Right hindlimb (tissue), 1 donor: ENCODE measurements at regions not wholly inside any gene's neighbourhood (a gene's known extent, or its start where the extent isn't known, plus 50 kb on each side); places are given as distances from the start of the nearest gene placed in this dataset.
"Not testable (repeated sequence)": the region's sequence is repeated elsewhere in the genome, so short reads cannot be mapped to it uniquely, and the experiment has no call there.

Experiments used
- DNase-seq: peaks from one replicate; pipeline ENCODE4 v3.0.0-alpha.2; 2018

DNA sequence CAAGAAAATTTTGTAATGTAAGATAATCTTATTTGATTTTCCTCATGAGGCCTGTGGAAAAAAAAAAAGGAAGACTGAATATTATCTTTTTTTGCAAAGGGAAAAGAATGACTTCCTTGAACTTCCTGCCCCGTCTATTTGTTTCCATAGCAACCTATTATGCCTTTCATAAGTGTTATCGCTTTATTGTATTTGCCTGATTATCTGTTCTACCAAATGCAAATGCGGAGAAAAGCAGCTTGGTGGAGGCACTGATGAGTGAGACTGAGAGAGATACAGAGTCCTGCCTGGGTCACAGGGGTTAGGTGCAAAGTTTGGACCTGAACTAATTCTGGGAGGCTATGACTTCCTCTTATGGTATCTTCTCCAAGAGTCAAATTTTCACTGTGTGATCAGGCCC, 334.0 kb upstream of the KCNMB2 start:
- no peak for DNase-seq

DNA sequence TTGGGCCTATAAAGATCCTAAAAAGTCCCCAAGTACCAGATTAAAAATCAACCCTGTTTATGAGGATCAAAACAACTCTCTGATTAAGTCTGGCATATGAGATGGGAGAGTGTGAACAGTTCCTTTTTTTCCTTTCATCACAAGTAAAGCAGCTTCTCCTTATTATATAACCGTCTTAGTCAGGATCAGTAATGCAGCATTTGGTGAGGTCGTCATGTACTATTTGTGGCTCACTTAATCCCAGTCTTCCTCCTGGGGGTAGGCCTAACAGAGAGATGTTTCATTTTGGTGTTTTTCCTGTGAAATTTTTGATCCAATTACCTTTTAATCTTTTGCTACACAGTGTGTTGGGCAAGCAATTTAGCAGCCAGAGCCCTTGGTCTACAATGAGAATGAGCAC, 333.1 kb upstream of the KCNMB2 start:
- DNase-seq: no peak

DNA sequence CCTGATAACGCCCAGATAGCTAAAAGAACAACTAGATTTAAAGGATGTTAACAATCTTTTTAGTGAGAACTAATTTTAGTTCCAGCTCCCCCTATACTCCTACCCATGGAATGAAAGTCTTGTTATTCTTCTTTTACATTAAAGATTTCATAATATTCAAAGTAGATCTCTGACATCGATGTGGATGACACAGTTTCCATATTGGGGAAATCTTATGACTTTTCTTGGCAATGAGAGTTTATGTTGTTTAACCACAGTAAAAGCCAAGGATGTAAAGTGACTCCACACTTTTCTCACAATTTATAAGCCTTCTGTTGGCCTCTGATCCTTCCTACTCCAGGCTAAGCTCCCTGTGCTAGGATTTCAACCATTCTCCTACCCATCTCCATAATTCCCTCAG, 332.6 kb upstream of the KCNMB2 start:
- no peak for DNase-seq

DNA sequence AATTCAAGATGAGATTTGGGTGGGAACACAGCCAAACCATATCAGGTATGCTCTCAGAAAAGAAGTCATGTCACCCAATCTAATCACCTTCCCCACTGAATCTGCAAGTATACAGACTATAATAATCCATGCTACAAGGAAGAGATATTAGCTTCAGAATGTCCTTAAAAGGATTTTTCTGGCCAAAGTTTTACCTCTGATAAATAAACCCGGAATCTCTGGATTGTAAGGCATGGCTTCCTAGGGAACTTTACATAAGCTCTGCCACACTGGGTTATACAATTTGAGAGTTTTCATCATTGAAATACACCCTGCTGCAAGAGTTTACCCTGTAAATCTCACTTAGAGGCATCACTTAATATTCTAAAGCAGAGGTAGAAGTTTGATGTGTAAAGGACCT, 330.5 kb upstream of the KCNMB2 start:
- DNase-seq: no peak

DNA sequence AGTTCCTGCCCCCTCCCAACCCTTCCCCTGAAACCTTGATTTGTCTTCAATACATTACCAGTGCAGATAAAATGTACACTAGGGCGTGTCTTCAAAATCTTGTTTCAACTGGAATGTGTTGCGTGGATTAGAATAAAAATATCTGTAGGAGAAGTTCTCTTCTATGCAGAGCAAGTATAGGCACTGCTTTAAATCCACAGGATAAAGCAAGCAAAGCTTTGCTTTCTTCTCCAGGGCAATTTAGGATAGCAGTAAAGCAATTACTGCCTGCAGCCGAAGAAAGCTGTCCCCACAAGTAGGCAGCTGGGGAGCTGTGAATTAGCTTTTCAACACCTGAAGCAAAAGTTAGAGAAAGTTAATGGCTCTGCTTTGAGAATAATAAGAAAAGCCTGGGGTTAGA, 329.7 kb upstream of the KCNMB2 start:
- no peak for DNase-seq

DNA sequence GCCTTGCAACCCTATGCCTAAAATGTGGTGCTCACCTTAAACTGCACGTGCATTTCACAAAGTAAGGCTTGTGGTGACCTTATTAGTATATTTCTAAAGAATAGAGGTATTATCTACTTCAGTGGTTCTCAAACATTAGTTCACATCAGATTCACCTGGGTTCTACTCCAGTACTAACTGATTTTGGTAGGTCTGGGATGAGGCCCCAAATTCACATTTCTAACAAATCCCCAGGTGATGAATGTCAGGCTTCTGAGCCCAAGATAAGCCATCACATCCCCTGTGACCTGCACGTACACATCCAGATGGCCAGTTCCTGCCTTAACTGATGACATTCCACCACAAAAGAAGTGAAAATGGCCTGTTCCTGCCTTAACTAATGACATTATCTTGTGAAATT, 329.1 kb upstream of the KCNMB2 start:
- DNase-seq: not testable (repeated sequence)

DNA sequence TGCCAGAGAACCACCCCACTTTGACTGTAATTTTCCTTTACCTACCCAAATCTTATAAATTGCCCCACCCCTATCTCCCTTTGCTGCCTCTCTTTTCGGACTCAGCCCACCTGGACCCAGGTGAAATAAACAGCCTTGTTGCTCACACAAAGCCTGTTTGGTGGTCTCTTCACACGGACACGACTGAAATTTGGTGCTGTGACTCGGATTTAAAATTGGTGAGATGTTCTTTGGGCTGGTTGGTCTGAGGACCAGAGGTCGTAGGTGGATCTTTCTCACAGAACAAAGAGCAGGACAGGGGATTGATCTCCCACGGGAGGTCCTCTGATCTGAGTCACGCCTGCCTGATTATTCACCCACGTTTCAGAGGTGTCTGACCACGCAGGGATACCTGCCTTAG, 328.6 kb upstream of the KCNMB2 start:
- not testable (repeated sequence) for DNase-seq

DNA sequence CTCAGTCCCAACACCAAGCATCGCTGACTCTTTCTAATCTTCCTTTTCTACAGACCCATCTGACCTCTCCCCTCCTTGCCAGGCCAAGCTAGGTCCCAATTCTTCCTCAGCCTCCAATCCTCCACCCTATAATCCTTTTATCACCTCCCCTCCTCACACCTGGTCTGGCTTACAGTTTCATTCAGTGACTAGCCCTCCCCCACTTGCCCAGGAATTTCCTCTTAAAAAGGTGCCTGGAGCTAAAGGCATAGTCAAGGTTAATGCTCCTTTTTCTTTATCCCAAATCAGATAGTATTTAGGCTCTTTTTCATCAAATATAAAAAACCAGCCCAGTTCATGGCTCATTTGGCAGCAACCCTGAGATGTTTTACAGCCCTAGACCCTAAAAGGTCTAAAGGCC, 327.1 kb upstream of the KCNMB2 start:
- DNase-seq: not testable (repeated sequence)

DNA sequence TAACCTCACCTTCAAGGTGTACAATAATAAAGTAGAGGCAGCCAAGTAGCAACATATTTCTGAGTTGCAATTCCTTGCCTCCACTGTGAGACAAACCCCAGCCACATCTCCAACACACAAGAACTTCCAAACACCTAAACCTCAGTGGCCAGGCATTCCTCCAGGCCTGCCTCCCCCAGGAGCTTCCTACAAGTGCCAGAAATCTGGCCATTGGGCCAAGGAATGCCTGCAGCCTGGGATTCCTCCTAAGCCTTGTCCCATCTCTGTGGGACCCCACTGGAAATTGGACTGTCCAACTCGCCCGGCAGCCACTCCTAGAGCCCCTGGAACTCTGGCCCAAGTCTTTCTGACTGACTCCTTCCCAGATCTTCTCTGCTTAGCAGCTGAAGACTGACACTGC, 326.6 kb upstream of the KCNMB2 start:
- DNase-seq: not testable (repeated sequence)

DNA sequence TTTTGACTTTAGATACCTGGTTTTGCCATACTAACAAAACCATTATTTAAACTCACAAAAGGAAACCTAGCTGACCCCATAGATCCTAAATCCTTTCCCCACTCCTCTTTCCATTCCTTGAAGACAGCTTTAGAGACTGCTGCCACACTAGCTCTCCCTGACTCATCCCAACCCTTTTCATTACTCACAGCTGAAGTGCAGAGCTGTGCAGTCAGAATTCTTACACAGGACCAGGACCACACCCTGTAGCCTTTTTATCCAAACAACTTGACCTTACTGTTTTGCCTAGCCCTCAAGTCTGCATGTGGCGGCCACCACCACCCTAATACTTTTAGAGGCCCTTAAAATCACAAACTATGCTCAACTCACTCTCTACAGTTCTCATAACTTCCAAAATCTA, 325.1 kb upstream of the KCNMB2 start:
- not testable (repeated sequence) for DNase-seq

DNA sequence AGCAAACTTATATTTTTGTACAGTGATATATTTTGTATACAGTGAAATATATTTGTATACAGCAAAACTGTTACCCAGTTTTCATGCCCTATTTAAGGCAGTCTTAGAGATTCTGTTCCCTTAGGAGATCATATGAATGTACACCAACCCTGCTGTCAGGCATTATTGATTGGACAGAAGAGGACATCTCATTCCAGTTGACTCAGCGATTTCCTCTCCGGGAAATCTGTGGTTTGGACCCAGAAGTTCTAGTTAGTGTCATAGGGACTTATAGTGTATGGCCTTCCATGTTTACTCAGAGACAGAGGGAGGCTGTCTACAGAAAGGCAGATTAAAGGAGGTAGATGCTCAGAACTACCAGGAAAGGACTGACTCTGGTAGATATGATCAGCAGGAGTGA, 318.8 kb upstream of the KCNMB2 start:
- no peak for DNase-seq

DNA sequence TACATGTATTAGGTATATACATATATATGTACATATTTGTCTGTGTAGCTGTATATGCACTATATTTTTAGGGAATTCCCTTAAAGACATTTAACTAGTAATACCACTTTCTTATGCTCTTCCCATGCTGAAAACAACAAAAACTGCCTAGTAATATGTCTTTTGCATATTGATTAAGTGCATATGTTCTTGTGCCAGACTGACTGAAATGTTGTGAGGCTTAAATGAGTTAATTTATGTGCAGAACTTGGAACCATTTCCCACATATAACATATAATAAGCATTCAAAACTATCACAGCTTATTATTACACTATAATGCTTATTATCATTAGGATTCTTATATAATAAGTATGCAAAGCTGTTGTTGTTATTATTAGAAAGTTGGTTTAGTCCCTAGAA, 318.0 kb upstream of the KCNMB2 start:
- DNase-seq: no peak

DNA sequence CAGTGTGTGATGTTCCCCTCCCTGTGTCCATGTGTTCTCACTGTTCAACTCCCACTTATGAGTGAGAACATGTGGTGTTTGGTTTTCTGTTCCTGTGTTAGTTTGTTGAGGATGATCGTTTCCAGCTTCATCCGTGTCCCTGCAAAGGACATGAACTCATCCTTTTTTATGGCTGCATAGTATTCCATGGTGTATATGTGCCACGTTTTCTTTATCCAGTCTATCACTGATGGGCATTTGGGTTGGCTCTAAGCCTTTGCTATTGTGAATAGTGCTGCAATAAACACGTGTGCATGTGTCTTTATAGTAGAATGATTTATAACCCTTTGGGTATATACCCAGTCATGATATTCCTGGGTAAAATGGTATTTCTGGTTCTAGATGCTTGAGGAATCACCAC, 316.6 kb upstream of the KCNMB2 start:
- DNase-seq: not testable (repeated sequence)

DNA sequence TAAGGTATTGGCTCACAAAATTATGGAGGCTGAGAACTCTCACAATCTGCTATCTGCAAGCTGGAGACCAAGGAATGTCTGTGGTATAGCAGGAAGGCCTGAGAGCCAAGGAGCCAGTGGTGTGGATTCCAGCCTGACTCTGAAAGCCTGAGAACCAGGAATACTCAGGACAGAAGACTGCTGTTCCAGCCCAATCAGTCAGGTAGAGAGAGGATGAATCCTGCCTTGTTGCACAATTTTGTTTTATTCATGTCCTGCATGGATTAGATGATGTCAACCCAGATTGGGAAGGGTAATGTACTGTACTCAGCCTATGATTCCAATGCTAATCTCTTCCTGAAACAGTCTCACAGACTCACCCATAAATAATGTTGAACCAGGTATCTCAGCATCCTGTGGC, 312.4 kb upstream of the KCNMB2 start:
- DNase-seq: no peak

DNA sequence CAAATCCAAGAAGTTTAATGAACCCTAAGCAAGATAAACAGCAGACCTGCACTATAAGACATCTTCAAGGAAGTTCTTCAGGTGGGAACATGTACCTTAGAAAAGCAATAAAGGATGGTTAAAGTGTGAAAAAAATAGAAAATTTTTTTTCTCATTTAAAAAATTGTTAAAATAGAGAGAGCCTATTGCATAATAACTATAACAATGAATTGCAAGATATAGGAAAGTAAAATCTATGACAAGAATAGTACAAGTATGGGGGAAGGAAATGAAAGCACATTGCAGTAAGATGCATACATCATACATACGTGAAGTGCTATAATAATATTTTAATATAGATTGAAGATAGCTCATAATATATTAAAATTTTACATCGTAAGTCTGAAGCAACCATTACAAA, 310.1 kb upstream of the KCNMB2 start:
- DNase-seq: no peak

DNA sequence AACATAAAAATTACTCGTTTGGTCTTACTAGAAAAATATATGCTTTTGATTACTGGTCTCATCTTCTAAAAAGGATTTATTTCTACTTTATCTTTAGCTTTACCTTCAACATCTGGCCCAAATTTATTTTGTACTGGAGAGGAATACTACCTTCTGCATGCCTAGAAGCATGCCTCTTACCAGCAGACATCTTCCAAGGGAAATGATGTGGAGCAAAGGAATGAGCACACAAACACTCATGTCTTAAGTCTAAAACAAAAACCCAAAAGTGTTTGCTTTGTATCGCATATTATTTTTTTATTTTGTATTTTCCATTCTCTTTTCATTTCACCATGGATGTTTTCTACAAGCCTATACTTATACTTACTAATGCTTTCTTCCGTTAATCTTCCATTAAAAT, 304.6 kb upstream of the KCNMB2 start:
- no peak for DNase-seq

DNA sequence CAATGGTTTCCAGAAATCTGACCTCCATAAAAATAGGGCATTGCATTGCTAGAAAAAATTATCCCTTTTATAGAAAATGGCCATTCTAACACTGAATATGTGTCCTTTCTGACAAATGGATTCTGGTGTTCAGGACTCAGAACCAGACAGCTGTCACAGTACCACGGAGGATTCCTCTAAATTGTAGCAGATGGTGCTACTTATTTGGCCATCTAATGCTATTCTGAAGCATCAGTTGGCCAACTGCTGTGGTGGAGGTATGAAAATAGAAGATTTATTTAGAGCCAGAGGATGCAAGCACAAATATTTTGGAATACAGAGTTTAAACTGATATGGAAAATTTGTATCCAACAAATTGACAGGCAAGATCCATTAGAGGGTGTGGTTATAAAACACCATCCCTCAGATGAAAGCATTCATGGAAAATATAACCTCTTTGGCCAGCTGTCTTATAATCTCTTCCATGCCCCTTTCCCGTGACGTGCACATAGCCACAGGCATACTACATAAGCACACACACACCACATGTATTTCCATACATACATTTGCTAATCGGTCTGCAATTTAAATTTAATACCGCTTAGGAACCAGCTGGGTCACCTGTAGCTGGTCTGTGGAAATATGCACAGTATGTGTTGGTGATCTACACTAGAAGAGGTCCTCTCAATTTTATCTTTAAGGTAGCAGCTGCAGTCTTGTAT, 302.7 kb upstream of the KCNMB2 start:
- peak; percentile 25 for DNase-seq

DNA sequence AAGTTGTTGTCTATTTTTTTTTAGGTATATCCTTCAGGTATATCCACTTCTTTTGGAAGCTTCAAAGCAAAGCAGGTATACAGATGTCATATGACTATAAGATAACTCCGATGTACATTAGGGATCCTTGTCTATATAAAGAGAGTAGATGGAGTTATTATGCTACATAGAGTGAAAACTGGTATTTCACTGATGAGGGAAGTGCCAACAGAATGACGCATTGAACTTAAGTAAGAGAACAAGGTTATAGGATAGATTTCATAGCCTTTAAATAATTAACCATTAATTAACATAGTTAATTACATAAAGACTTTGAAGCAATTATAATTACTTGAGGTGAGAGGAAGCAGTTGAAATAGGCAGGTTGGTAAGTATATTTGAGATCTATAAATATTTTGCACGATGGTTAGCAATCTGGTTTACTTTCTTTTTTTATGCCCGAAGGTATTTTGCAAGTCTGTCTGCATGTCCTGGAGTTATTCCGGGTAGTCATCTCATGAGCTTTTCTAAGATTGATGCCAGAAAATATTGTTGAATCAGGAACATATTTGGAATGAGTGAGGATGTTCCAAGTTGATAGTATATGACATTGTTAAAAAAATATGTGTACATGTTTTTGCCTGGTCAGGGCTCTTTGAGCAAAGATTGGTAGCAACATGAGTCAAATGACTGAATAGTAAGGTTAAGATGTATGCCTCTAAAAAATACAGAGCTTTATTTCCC, 299.5 kb upstream of the KCNMB2 start:
- DNase-seq: no peak

DNA sequence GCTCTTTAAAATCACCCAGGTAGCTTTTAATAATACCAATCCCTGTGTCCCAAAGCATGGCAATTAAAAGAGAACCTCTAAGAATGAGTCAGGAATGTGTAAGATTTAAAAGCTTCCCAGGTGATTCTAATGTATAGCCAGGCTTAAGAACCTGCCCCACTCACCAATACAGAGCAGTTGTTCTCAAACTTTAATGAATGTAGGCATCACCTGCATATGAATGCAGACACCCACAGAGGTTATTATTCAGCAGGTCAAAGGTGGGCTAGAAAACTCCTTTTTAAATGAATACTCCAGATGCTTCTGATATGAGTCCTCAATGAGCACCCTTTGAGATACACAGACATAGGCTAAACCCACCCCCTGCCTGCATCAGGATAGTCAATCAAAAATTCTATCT, 298.1 kb upstream of the KCNMB2 start:
- DNase-seq: no peak

DNA sequence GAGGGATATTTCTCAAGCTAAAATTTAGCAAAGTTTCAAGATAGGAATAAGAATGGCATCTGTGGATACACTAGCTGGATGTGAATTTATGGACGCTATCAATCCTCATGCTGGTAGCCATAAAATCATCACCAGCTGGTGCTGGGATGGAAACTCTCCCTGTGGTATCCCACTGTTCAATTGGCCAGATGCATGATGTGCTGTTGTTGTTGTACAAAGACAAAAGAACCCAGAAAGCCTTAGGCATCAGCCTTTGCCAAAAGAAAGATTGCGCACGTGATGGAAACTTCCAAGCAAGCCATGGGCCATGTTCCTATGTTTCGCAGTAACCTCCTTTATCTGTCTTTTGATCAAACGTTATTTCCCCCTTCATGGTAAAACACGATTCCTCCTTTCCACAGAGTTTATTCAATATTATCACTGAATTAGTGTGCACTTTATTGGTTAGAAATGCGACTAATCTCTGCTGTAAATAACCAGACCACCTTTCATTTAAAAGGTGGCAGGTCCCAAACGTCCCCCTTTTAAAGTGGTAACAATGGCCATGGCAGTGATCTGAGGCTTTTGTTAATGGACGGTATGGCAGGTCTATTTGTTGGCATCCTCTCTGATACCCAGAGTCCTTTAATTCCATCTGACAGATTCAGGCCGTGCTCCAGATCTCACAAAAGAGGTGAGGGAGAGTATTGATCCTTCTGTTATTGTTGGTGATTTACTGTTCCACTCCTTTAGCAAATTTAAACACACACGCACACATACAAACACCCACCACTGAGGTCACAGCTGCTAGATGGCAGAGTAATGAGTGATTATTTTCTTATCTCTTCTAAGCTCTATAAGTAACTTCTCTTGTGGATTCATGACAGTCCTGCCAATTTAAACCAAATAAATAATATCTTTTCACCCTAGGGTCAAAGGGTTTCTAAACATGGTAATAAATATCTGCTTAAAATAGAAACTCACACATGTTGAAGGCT, 291.2 kb upstream of the KCNMB2 start:
- DNase-seq: no peak

DNA sequence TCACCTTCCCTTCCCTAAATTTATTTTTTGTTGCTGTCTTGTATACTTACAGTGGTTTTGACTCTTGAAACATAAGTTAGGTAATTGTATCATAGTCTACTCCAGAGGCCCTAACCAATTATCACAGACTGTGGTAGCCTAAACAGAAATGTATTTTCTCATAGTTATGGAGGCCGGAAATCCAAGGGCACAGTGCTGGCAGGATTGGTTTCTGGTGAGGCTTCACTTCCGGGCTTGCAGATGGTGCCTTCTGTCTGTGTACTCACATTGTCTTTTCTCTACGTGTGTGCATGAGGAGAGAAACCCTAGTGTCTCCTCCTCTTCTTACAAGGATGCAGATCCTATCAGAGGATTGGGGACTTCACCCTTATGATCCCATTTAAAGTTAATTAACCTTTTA, 290.2 kb upstream of the KCNMB2 start:
- DNase-seq: no peak

DNA sequence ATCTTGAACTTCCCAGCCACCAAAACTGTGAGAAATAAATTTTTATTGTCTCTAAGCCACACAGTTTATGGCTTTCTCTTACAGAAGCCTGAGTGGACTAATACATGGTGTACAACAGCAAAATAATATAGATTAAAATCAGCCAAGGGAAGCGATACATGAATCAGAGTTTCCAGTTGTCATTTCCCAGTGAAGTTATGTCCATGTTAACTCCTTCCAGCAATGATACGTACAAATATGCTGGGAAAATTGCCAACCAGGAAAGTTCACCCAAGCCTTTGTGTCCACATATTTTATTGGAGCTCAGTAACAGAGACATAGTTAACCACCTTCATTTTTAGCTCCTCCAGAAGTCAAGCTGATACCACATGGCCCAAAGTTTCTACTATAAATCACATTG, 280.9 kb upstream of the KCNMB2 start:
- DNase-seq: no peak

DNA sequence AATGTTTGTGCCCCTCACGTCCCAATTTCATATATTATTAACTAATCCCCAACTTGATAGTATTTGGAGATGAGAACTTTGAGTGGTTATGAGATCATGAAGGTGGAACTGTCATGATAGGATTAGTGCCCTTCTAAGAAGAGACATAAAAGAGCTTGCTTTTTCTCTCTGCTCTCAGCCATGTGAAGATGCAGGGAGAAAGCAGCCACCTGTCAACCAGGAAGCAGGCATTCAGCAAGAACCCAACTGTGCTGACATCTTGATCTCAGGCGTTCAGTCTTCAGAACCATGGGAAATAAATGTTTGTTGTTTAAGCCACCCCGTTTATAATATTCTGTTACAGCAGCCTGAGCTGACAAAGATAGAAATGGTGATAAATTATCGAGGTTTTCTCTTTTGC, 278.7 kb upstream of the KCNMB2 start:
- DNase-seq: no peak

DNA sequence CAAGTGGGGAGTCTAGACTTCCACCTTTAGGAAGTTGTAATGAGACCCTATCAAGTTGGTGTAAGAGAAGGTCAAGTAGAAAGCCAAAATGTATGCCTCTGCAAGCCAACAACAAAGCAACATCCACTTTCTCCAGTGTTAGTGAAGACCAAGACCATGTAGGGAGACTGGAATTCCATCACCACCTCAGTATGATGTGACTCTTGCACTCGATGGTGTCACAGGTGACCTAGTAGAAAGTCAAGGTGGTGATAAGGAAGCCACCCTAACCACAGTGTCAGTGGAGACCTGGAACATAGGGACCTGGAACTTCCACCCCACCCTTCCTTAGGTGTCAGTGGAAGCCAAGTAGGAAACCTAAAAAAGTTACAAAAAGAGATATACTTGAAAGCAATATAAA, 278.1 kb upstream of the KCNMB2 start:
- DNase-seq: no peak
